LoVo (cell line): ENCODE measurements at regions not wholly inside any gene's neighbourhood (a gene's known extent, or its start where the extent isn't known, plus 50 kb on each side); places are given as distances from the start of the nearest gene placed in this dataset.

Experiments used
- DNase-seq: peaks from one replicate; pipeline ENCODE4 v3.0.0-alpha.2; 2016; ENCODE audit warnings: low spot score

- DNase-seq: no peak
Measured at GRCh38 chr9:119088002-119088547, 281.2 kb downstream of the BRINP1 start.

GRCh38 chr9:119091074-119091473 is 278.2 kb downstream of the BRINP1 start:
- DNase-seq: no peak

GRCh38 chr9:119092125-119092524 is 277.1 kb downstream of the BRINP1 start:
- DNase-seq: no peak

- no peak for DNase-seq
Measured at GRCh38 chr9:119094086-119094485, 275.1 kb downstream of the BRINP1 start.

GRCh38 chr9:119095072-119095471 is 274.2 kb downstream of the BRINP1 start:
- DNase-seq: no peak

- DNase-seq: no peak
Measured at GRCh38 chr9:119101048-119101447, 268.2 kb downstream of the BRINP1 start.

GRCh38 chr9:119114681-119115080 is 254.6 kb downstream of the BRINP1 start:
- DNase-seq: no peak
